ENCODE measurements at regions not wholly inside any gene's neighbourhood (a gene's known extent, or its start where the extent isn't known, plus 50 kb on each side); places are given as distances from the start of the nearest gene placed in this dataset.

DNA sequence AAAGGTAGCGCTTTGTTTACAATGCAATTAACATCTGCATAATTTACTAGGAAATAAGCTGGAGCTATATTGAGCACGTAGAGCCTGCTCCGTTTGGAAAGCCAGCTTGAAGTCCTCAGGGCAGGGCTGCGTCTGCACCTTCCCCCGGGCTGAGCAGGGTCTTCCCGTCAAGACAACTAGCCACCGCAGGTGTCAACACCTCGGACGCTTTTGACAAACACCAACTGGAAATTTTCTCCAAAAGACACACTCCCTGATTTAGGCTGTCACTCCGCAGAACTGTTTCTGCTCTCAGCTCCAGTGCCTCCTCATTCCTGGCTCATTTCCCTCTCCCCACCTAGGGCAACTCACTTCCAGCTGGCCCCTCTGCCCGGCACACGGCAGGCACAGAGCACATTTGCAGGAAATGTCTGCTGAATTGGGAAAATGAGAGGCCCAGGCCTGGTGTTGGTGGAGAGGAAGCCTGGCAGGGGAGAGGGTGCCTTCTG is 170.3 kb downstream of the MAF start:
- Histone ChIP-seq H3K27me3 (replicated peaks; ENCODE audit: control insufficient read depth, insufficient read depth, low read length) (no peaks in the 10 kb centered on the region; the same call in 1 of the 2 replicates), H3K9me3 (no peaks in the 10 kb centered on the region), H3K36me3 (ENCODE audit: control insufficient read depth, insufficient read depth, low read length) (no peaks in the 10 kb centered on the region), H3K4me3 (ENCODE audit: low read depth, low read length) (no peak overlapping the region), H3K4me1 (no peaks in the 10 kb centered on the region)
- BruUV-seq (replicated peaks) = no TSS peak
- intact Hi-C loops (cut with micrococcal nuclease; ENCODE audit: unreplicated experiment) = no loop called here
- no peaks in the 10 kb centered on the region for H3K4me1 Mint-ChIP-seq (ENCODE audit: low read depth, unreplicated experiment)
- no peaks in the 10 kb centered on the region for H3K9me3 Mint-ChIP-seq (ENCODE audit: unreplicated experiment)
- ChIA-PET CTCF (no interaction called here), POLR2A (no interaction called here)
- H3K36me3 Mint-ChIP-seq (ENCODE audit: insufficient read depth, unreplicated experiment) = no peaks in the 10 kb centered on the region
- peaks cover 21% of the 10 kb centered on the region for H3K27me3 Mint-ChIP-seq (ENCODE audit: insufficient read depth, unreplicated experiment)
- DNase-seq = no peak
- TF ChIP-seq, protein P1, sequence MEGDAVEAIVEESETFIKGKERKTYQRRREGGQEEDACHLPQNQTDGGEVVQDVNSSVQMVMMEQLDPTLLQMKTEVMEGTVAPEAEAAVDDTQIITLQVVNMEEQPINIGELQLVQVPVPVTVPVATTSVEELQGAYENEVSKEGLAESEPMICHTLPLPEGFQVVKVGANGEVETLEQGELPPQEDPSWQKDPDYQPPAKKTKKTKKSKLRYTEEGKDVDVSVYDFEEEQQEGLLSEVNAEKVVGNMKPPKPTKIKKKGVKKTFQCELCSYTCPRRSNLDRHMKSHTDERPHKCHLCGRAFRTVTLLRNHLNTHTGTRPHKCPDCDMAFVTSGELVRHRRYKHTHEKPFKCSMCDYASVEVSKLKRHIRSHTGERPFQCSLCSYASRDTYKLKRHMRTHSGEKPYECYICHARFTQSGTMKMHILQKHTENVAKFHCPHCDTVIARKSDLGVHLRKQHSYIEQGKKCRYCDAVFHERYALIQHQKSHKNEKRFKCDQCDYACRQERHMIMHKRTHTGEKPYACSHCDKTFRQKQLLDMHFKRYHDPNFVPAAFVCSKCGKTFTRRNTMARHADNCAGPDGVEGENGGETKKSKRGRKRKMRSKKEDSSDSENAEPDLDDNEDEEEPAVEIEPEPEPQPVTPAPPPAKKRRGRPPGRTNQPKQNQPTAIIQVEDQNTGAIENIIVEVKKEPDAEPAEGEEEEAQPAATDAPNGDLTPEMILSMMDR (IDR thresholded peaks at IDR 0.05; ENCODE audit: insufficient read depth in 1 of 2, low read depth in 1 of 2, low read length in 1 of 2, severe bottlenecking in 1 of 2, unreplicated experiment in 1 of 2) = no peak
- no peak overlapping the region for H3K27ac Mint-ChIP-seq (ENCODE audit: unreplicated experiment)
- no peak overlapping the region for H3K4me3 Mint-ChIP-seq (ENCODE audit: unreplicated experiment)

DNA sequence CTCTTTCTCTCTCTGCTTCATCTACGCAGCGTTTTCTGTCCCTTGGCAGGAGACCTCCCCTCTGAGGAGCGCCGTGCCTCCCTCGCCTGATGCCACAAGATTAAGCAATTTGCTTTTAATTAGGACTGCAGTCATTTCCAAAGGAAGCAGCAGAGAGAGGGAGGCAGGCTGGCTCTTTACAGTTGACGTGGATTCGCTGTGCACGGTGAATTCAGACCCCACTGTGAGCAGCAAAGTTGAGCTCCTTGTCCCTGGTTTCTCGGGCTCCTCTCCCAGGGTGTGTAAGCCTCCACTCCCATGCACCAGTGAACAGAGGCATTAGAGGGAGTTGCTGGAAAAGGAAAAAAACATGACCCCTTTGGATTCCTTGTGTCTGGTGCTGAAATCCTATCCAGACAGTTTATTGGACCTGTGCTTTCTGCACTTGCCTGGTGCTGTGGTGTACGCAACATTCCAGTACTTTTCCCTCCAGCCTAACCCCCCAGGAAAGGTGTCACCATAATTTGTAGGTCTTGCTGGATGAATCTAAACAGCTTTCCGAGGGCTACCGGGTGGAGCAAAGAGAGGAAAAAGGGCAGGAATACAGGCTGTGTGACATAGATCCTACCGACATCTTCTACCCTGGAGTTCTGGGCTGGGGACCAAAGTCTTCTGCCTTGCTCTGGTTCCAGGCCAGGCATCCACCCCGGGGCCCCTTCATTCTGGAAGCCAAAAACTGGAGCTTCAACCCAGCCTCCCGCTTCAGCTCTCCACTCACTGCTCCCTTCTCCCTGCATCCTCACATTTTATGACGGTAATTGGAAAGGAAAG is 171.0 kb downstream of the MAF start:
- Histone ChIP-seq H3K4me1 (no peaks in the 10 kb centered on the region), H3K27me3 (replicated peaks; ENCODE audit: control insufficient read depth, insufficient read depth, low read length) (no peaks in the 10 kb centered on the region; the same call in 1 of the 2 replicates), H3K36me3 (ENCODE audit: control insufficient read depth, insufficient read depth, low read length) (no peaks in the 10 kb centered on the region), H3K4me3 (ENCODE audit: low read depth, low read length) (no peak overlapping the region), H3K9me3 (no peaks in the 10 kb centered on the region)
- ChIA-PET CTCF (no interaction called here), POLR2A (no interaction called here)
- Mint-ChIP-seq H3K27ac (ENCODE audit: unreplicated experiment) (no peak overlapping the region), H3K4me1 (ENCODE audit: low read depth, unreplicated experiment) (no peaks in the 10 kb centered on the region), H3K4me3 (ENCODE audit: unreplicated experiment) (no peak overlapping the region), H3K36me3 (ENCODE audit: insufficient read depth, unreplicated experiment) (no peaks in the 10 kb centered on the region), H3K27me3 (ENCODE audit: insufficient read depth, unreplicated experiment) (peaks cover 21% of the 10 kb centered on the region), H3K9me3 (ENCODE audit: unreplicated experiment) (no peaks in the 10 kb centered on the region)
- no peak for DNase-seq
- TF ChIP-seq, protein P1 (IDR thresholded peaks at IDR 0.05; ENCODE audit: insufficient read depth in 1 of 2, low read depth in 1 of 2, low read length in 1 of 2, severe bottlenecking in 1 of 2, unreplicated experiment in 1 of 2) = no peak
- no TSS peak for BruUV-seq (replicated peaks)
- intact Hi-C loops (cut with micrococcal nuclease; ENCODE audit: unreplicated experiment) = no loop called here

DNA sequence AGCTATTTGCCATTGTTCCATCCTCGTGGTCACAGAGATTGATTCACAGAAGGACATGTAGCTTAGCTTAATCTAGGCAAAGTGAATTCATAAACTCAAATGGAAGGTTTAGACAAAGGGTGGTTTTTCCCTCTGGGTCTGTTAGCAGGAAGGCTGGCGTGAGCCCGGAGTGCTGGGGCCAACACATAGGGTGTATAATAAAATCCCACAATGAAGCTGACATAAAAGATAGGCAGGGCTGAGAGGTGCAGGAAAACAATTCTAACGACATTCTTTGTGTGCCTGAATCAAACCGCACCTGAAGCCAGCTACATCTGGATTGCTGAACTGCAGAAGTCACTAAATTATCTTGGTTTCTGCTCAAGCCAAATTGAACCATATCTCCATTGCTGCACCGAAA is 173.9 kb downstream of the MAF start:
- H3K27me3 Mint-ChIP-seq (ENCODE audit: insufficient read depth, unreplicated experiment) = peaks cover 23% of the 10 kb centered on the region
- Histone ChIP-seq H3K4me3 (ENCODE audit: low read depth, low read length) (no peak overlapping the region), H3K36me3 (ENCODE audit: control insufficient read depth, insufficient read depth, low read length) (no peaks in the 10 kb centered on the region), H3K9me3 (no peaks in the 10 kb centered on the region), H3K4me1 (no peaks in the 10 kb centered on the region), H3K27me3 (replicated peaks; ENCODE audit: control insufficient read depth, insufficient read depth, low read length) (no peaks in the 10 kb centered on the region; the same call in 1 of the 2 replicates)
- DNase-seq = no peak
- intact Hi-C loops (cut with micrococcal nuclease; ENCODE audit: unreplicated experiment) = no loop called here
- H3K4me3 Mint-ChIP-seq (ENCODE audit: unreplicated experiment) = no peak overlapping the region
- H3K27ac Mint-ChIP-seq (ENCODE audit: unreplicated experiment) = no peak overlapping the region
- CTCF ChIA-PET = no interaction called here
- TF ChIP-seq, protein P1 (IDR thresholded peaks at IDR 0.05; ENCODE audit: insufficient read depth in 1 of 2, low read depth in 1 of 2, low read length in 1 of 2, severe bottlenecking in 1 of 2, unreplicated experiment in 1 of 2) = no peak
- no peaks in the 10 kb centered on the region for H3K9me3 Mint-ChIP-seq (ENCODE audit: unreplicated experiment)
- POLR2A ChIA-PET = no interaction called here
- no peaks in the 10 kb centered on the region for H3K36me3 Mint-ChIP-seq (ENCODE audit: insufficient read depth, unreplicated experiment)
- no peaks in the 10 kb centered on the region for H3K4me1 Mint-ChIP-seq (ENCODE audit: low read depth, unreplicated experiment)
- BruUV-seq (replicated peaks) = no TSS peak
